ENCODE measurements at regions not wholly inside any gene's neighbourhood (a gene's known extent, or its start where the extent isn't known, plus 50 kb on each side); places are given as distances from the start of the nearest gene placed in this dataset.
A peak's percentile ranks its signal among the peaks of the same experiment; 100 is the strongest.

DNA sequence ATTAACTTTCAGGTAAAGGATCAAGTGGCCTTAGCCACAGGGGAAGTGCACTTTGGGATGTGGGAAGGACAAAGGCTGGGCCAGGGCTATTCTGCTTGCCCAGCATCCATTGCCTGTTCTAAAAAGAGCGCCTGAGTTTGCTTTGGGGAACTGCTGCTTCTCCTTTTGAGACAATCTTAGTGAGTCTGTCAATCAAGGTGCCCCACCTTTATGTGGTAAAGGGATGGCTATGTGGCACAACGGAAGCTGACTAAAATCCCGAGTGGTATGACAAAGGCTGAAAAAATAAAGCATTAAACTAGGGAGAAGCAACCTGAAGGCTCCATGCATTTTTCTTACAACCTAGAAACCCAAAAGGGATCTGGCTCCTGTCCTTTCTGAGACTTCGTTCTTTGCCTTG lies 540.5 kb downstream of the SLC4A3 start:
- DNase-seq (ENCODE audit: low read depth) = no peak

DNA sequence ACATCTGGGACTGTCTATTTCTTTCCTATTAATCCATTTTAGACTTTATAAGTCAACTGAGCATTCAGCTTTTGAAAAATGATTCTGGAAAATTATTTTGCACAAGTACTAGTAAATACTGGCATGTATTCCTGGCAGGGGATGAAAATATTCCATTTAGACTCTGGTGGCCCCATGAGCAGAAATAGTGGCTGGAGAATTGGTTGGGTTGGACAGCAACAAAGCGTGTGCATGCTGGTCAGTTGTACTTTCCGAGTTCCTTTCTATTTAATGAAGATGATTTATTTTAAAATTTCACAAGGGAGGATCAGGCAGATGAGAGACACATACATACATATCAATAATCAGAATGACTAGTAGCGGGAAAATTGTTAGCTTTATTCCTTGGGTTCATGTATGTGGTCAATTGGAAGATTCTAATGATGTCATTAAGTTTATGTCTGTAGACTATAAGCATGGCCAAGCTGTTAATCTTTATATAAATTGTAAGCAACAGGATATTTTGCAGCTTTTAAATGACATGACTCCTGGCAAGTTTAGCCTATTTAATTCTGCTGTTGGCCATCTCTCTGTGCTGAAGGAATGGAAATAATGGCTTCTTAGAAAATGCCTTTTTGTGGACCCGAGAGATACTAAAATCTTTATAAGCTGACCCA lies 541.6 kb downstream of the SLC4A3 start:
- DNase-seq (ENCODE audit: low read depth) = no peak

DNA sequence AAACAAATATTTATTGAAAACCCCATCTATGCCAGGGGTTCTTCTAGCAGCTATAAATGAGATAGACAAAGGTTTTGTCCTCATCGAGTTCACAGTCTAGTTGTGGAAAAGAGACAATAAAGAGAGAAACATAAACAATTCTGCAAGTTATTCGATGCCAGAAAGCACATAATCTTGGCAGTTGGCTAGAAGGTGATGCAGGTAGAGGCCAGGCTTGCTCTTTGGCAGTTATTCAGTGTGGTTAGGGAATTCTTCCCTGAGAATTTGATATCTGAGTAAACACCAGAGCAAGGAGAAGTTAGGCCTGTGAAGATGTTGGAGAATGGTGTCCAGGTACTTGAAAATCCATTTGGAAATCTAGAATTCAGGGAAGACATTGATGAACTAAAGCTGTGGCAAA lies 547.4 kb downstream of the SLC4A3 start:
- DNase-seq (ENCODE audit: low read depth) = no peak

DNA sequence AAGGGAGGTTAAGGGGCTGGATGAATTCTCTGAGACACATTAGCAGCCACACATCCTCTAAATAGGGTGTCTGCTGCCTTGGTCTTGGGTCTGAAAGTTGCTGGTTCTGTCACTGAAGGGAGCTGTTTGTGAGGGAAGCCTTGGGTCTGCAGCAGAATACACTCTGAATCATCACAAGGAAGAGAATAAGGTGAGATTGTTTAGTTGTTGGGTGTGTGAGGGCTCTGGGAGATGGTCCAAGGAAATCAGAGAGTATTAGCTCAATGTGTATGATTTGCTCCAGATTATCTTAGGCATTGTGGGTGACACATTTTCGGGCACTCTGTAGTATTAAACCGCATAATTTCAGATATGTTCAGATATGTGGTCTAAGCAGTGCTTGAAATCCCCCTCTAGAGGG lies 548.5 kb downstream of the SLC4A3 start:
- no peak for DNase-seq (ENCODE audit: low read depth)

DNA sequence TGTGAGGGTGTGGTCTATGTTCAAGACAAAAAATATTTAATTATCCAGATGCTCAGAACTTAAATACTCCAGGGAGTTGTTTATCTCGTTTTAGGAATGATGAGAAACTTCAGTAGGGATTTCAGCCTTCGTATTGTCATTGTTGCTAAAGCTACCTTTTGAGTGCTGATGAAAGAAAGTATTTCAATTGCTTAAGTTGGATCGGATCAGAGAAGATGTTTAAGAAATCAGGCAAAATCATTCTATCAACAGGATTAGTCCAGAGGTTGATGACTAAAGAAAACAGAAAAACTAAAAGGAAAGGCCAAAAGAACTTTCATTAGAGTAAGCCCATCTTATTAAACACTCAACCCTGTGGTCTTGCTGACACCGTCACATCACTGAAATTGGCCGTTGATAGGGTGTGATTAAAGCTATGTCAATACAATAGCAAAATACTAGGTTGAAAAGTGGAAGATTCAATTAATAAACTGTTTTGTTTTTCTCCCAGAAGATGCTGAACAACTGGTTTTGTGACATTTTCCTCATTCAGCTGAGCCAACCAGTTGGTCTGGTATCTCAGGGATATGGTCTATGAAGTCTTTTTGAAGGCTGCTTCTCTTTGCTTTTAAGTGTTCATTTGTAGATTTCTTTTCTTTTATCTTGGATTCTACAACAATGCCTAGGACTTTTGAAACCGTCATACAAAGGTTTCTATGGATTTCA lies 551.7 kb downstream of the SLC4A3 start:
- no peak for DNase-seq (ENCODE audit: low read depth)

DNA sequence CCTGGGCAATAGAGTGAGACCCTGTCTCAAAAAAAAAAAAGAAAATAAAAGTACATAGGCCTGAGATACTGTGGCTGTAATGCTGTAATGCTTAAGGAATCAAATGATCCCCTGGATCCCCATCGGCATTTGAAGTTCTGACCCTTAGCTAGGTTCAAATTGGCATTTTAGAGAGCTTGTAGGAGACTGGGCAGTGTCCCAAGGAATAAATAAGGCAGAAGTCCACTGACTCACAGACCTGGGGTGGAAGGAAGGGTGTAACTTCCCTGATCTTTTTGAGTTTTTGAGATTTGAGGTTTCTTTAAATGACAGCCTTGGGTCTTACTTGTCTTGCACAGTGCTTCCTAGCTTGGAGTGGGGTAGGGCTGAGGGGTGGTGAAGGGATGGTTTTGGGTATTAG lies 553.7 kb downstream of the SLC4A3 start:
- no peak for DNase-seq (ENCODE audit: low read depth)

DNA sequence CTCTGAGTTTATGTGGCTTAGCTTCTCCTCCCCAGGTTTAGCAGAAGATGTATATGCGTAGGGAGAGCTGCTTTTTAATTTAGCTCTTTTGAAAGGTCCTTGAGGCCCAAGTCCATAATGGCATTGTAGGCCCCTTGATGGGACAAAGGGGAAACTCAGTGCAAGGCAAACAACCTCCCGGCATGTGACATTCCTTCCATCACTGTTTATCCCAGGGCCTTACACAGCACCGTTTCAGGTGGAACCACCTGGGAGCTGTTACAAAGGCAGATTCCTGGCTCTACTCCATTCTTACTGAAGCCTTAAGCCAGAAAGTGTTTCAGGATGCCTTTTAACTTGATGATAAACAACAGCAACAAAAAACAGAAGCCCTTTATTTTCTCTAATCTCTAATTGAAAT lies 555.4 kb downstream of the SLC4A3 start:
- no peak for DNase-seq (ENCODE audit: low read depth)

DNA sequence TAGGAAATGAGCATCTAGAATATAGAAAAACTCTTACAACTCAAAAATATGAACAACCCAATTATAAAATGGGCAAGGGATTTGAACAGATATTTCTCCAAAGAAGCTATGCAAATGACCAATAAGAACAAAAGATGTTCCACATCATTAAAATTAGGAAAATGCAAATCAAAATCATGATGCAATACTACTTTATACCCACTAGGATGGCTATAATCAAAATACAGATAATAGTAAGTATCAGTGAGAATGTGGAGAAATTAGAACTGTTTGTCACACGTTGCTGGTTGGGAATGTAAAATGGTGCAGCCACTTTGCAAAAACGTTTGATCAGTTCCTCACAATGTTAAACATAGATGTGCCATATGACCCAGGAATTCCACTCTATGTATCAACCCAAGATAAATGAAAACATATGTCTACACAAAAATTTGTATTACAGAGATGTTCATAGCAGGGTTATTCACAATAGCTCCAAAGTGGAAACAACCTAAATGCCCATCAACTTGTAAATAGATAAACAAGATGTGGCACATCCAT lies 558.4 kb downstream of the SLC4A3 start:
- no peak for DNase-seq (ENCODE audit: low read depth)

DNA sequence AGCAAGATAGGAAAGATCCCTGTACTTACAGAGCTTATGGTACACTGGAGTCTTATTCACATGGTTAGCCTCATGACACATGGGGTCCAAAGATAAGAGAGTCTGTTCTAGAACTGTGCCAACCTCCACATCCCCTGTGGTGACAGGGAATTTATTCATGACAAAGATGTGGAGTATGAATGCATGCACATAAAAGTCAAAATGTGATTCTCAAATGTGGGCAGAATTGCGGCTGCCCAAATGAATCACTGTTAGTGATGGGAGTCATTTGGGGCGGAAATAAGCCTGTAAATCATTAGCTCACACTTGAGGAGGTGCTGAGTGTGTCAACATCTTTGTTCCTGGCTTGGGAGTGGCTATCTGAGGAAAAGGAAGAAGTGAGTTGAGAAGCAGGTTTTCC lies 560.6 kb downstream of the SLC4A3 start:
- peak; percentile 73 for DNase-seq (ENCODE audit: low read depth)

DNA sequence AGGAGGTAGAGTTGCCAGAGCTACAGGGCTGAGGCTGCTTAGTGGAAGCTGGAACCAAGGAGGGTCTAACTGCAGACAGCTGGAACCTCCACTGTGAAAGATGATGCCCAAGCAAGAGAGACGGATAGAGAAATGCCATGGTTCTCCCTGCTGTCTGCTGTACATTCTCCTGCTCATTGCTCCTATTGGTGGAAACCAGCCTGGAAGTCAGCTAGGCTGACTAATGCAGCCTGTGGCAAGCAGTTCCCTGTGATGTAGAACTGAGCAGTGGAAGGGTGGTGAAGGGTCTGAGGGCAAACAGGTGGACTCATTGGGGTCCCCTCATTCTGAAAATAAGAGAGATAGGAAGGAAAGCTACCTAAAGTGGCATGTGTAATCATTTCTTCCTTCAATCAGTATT lies 563.6 kb downstream of the SLC4A3 start:
- DNase-seq (ENCODE audit: low read depth) = no peak

DNA sequence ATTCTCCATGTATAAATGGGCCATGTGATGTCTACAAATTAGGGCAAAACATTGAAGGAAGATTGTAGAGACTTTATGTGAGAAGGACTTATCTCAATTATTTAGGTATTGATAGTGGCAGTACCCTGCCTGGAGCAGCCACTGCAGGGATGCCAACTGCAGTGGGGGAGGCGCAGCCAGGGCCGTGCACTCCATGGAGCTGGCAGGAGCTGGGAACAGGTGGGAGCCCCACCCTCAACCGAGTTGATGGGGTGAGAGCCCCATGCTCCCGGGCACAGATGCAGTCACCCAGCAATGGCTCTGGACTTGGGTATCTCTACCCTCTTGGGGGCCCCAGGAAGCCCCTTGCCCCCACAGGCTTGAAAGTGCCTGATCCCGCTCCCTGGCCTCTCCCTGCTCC lies 564.3 kb downstream of the SLC4A3 start:
- no peak for DNase-seq (ENCODE audit: low read depth)

DNA sequence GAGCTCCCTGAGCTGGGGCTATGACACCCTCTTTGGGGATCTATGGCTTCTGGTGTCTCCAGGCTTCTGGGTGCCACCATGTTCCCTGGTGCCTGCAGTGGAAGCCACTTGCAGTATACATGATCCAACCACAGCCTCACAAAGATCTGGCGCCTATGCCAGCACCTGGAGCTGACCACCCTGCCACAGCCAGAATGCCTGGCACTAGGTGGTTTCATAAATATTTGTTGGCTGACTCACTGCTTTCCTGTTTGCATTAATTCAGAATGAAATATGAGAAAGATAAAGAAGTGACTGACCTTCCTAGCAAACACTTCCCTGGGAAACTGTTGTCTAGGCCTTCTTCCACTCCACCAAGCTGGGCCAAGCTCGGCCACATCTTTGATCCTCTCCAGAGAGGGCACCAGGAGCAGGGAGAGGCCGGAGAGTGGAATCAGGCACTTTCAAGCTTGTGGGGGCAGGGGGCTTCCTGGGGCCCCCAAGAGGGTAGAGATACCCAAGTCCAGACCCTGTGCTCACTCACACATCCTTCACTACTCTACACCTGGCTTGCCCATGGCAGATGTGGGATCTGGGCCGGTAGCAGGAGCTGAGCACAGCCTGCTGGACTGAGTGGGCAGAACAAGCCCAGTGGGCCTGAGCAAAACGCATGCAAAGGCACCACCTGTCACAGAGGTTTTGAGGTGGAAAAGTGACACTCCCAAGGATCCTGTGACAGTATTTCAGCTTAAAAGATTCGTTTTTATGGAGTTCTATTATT lies 565.7 kb downstream of the SLC4A3 start:
- peak; percentile 9 for DNase-seq (ENCODE audit: low read depth)

DNA sequence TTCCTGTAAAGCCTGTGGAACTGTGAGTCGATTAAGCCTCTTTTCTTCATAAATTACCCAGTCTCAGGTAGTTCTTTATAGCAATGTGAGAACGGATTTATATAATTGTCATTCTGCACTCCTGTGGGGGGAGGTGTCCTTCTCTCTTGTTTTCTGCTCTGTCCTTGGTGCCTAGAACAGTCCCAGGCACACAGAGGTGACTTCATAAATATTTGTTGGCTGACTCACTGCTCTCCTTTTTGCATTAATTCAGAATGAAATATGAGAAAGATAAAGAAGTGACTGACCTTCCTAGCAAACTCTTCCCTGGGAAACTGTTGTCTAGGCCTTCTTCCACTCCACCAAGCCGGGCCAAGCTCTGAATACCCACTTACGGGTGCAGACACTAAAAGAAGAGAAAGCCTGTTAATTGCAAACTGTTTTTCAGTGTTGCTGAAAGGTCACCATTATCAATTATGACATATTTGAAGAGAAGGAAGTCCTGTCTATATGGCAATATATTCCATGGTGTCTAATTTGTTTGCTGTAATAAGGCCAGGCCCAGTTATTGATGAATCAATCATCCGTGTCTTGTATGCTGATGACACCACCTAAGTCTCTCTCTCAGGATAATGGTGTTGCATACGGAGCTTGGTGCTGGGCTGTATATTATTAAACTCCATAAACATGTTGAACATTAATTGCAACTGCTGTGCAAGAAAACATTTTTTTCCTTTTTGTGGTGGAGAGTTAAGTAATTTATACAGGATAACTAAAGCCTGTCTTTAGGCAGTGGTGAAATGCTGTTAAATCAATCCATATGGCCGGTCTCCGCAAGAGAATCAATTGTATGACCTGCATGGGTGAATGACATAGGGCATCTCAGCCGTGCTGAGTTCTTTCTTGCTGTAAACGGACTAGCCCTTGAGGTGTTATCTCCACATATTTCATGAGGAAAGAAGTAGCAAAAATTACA lies 567.5 kb downstream of the SLC4A3 start:
- DNase-seq (ENCODE audit: low read depth) = no peak

DNA sequence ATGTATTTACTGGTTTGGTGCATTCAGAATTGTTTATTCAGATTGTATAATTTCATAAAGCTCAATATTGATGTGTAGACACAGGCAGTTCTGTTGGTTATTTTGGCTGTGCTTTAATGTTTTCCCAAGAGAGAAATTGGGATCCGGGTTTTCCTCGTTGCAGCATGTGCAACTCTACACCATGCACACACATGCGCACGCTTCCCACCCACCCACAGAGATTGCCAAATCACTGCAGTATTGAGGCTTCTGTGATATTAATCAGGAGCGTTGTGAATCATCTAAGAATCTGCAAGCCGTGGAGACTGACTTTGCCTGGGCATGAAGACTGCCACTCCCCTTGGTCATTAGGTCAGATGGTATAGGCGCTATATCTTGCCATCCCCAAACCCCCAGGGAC lies 571.5 kb downstream of the SLC4A3 start:
- DNase-seq (ENCODE audit: low read depth) = peak; percentile 78

DNA sequence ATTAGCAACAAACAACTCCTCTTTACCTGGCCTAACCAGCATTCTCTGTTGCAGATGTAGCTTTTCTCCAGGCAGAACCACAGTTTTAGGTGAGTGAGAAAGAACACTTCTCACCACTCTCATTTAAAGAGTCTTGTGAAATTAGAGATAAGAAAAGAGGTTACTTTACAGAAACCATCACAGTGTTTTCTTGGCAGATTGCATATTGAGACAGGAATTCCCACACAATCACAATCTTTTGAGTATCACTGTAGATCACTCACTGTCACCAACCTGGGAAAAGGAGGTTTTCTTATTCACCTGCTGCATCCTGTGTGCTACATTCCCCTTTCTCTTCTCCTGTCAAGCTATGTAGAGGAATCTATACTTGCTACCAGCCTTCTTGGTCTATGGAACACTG lies 574.6 kb downstream of the SLC4A3 start:
- no peak for DNase-seq (ENCODE audit: low read depth)

DNA sequence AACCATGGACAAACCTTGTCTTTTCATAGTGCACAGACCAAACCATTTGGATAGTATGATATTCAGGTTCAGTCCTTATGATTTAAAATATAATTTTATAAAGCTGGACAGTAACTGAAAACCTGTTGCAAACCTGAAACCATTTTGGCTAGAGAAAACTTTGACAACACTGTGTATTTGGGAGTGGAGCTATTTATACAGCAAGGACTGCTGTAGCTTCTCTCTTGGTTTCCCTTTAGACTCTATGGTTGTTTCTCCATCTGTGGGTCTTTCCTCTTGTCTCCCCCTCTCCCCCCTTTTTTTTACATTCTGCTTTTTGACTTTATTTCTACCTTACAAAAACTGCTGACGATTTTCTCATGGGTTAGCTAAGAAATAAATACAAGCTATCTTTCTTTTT lies 581.7 kb downstream of the SLC4A3 start:
- no peak for DNase-seq (ENCODE audit: low read depth)

DNA sequence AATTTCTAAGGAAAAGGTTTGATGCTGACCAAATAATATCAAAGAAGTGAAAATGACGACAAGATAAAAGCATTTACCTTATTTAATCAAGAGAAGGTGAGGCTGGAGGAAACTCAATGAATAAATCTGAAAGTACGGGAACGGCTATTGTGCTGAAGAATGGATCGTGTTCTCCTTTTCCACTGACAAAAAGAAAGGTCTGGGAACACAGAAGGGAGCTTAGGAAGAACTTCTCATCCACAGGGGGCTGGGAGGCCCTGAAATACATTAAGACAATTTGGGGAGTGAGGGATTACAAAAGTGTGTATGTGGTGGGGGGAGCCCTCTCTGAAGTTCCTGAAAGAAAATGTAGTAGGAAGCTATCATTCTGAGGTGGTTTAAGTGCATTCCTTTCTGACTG lies 582.3 kb downstream of the SLC4A3 start:
- no peak for DNase-seq (ENCODE audit: low read depth)

DNA sequence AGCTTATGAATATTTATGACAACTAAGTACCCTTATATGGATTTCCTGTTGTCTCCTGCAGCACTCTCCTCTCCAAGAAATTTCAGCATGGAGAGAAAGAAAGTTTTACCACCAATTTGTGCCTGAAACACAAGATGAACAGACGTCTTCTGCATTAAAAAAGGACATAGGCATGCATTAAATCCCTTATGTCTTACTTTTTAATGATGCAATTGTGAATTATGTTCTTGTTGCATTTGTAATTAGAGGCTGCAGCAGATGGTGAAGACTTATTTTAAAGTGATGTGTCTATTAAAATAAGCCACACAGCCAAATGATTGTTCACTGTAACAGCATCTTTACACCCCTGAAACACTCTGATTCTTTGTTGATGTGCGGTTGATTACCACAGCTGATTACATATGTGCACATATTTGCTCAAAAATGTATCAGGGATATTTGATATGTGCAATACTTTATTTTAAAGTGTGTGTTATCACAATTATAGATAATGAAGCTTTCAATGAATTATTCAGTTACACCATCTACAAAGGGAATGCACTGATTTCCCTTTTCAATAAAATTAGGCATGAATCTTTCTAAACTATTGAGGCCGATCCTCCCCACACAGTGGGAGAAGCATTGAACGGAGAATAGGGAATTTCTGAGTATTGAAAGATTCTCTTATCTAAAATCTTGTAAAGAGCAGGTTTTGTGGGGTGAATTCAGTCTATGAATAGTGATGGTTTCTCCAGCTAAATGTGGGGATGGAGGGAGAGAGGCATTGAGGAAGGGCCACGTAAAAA lies 585.1 kb downstream of the SLC4A3 start:
- DNase-seq (ENCODE audit: low read depth) = no peak

DNA sequence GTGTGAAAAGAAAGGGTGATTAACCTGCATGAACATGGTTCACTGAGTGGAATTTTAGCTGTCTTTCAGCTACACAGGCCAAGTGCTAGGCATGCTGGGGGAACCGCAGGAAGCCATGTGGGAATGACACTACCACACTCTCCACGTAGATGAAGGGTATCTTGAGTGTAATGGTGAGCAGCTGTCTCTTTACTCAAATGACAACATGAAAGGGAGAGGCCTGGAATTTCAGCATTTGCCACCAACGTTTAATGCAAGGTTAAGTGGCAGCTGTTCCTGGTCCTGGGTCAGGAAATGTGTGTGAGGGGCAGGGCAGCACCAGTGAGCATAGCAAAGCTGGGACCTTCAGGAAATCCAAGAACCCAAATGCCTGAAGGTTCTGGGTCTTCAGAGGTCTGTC lies 588.4 kb downstream of the SLC4A3 start:
- no peak for DNase-seq (ENCODE audit: low read depth)

DNA sequence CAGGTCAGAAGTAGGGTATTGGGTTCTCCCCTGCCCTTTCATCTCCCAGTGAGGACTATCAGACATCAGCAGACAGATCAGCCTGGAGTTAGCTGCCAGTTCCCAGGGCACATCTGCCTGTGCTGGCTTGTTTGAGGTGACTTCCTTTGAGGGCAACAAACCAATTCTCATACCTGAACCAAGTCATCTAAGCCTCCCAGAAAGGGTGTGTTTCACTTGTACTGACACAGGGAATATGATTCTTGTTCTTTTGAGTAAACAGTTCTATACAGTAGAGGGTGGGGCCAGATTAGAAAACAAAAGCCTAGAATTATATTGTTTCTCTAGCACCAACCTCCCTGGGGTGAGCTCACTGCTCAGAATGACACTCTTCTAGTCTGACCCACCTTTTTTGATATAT lies 591.9 kb downstream of the SLC4A3 start:
- no peak for DNase-seq (ENCODE audit: low read depth)

DNA sequence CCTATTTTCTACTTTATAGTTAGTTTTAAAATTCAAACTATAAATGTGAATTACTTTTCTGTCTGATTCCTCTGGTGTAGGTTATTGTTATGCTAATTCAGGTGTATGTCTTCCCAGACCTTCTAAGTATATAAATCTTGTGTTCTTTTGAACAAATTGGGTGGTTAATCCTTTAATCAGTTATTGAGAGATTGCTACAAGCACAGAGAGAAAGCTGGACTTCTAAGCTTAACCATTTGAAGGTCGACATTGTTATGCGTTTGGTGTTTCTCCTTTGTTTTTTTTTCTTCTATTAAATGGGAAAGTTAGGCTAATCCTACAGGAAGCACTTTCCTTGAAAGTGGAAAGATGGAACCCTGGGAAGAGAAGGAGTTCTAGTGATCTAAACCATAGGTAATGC lies 592.6 kb downstream of the SLC4A3 start:
- no peak for DNase-seq (ENCODE audit: low read depth)

Data from non-pigmented ciliary epithelial cell (primary cell).